ENCODE measurements at regions not wholly inside any gene's neighbourhood (a gene's known extent, or its start where the extent isn't known, plus 50 kb on each side); places are given as distances from the start of the nearest gene placed in this dataset.

- TF ChIP-seq CTCF (IDR thresholded peaks at IDR 0.05) (no peak), POLR2A (IDR thresholded peaks at IDR 0.05) (no peak)
Measured at GRCh38 chr3:39712413-39713048, 96.9 kb upstream of the MYRIP start.

All from Peyer's patch (tissue), 4 donors.